Stimulated activated CD4-positive, alpha-beta T cell treated with anti-CD3 and anti-CD28 coated beads, Interleukin-4, amount 100 ng/mL, for 24 hours (primary cell): ENCODE measurements at regions not wholly inside any gene's neighbourhood (a gene's known extent, or its start where the extent isn't known, plus 50 kb on each side); places are given as distances from the start of the nearest gene placed in this dataset.

ENCODE experiments used
- DNase-seq: peaks from one replicate; pipeline ENCODE4 v3.0.0-alpha.2; 2020

DNA sequence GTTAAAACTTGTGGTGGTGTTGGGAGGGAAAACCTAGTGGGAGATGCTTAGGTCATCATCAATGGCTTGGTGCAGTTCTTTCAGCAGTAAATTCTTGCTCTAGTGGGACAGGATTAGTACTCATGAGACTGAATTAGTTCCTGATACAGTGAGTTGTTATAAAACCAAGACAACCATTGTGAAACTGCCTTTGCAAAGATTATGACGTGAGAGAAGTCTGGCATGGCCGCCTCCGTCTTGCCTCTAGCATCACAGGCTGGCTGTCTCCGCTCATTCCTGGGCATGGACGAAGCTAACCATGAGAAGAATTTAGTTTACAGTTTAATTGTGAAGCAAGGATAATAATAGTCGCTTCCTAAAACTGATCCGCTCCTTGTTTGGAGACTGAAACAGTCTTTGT is 186.4 kb downstream of the KIF20B start:
- no peak for DNase-seq

DNA sequence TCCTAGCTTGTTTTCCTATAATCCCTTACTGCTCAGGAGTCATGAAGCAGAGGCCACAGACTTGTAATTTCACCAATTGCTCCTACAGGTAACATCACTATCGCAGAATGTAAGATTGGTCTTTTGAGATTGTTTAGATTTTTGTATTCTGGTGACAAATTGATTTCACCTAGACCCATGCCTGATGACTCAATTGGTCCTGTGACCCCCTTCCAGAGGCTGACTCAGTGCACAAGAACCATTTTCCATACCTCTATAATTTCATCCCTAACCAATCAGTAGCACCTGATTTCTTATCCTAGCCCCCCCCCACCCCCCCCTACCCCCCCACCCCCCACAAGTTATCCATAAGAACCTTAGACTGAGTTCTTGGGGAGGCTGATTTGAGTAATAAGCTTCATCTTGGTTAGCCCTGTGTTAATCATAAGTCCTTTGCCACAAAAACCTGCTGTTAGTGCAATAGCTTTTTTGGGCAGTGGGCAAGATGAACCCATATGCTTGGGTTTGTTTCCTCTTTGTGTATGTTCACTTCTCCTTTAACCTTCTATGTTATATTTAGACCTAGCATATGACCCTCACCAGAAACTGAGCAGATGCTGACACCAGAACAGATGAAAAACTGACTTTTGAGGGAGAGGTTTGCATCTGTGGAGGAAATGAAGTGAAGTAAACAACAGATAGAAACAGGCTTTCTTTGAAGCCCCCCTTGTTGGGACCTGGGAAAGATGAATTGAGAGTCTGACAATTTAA is 187.1 kb downstream of the KIF20B start:
- no peak for DNase-seq

- no peak for DNase-seq
These were observed 188.2 kb downstream of the KIF20B start for GRCh38 chr10:89889606-89890005.

GRCh38 chr10:89891006-89891535 is 189.7 kb downstream of the KIF20B start:
- DNase-seq = no peak

GRCh38 chr10:89894051-89894450 is 192.7 kb downstream of the KIF20B start:
- DNase-seq = no peak

DNA sequence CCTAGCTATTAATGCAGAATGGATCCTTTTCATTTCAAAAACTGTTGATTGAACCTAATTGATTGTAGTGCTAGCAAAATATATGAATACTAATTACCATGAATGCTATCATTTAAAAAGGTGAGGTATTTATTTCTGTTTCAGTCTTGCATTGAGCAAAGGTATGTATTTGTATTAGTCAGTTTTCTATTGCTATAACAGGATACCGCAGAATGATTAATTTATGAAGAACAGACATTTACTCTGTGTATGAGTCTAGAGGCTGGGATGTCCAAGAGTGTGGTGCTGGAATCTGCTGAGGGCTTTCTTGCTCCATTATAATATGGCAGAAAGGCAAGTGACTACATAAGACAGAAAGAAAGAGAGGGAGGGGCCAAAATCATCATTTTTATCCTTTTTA is 199.2 kb downstream of the KIF20B start:
- DNase-seq = no peak

DNA sequence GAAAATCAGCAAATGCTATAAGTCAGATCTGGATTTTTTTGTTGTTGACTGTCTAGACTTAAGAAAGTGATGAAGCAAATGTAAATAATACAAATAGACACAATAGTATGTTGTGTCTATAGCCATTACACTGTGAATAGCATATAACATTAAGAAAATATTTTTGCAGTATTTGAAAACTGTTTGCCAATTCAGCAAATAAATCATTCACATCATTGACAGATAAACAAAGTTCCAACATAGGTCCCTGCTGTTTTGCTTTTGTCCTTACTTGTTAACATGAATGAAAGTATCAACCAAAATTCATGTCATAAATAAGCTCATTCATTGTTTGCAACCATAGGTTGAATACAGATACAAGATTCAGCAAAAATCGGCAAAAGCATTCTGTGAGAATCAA is 200.5 kb downstream of the KIF20B start:
- no peak for DNase-seq

DNA sequence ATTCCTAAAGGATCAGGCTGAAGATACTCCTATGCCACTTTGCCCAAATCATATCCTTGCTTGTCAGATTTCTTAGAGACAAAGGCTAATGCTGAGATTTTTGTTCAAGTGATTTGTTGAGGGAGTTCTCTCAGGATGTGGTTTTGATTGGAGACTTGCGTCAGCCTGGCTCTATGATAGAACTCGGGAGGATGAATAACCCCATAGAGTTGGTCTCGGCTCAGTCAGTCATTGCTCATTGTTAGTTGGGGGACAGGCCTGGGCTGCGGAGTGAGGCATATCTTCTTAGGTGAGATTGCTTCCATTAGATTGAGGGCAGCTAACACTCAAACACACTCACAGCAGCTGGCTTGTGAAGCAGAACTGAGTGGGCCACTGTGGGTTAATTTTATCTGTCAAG is 203.4 kb downstream of the KIF20B start:
- no peak for DNase-seq

DNA sequence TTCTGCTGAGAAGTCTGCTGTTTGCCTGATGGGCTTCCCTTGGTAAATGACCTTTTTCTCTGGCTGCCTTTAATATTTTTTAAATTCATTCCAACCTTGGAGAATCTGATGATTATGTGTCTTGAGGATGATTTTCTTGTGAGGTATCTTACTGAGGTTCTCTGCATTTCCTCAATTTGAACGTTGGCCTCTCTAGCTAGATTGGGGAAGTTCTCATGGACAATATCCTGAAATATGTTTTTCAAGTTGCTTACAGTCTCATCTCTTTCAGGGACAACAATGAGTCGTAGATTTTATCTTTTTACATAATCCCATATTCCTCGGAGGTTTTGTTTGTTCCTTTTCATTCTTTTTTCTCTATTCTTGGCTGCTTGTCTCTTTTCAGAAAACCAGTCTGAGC is 208.4 kb downstream of the KIF20B start:
- no peak for DNase-seq

GRCh38 chr10:89915021-89915420 is 213.6 kb downstream of the KIF20B start:
- DNase-seq = no peak

GRCh38 chr10:89915968-89916367 is 214.6 kb downstream of the KIF20B start:
- no peak for DNase-seq

DNA sequence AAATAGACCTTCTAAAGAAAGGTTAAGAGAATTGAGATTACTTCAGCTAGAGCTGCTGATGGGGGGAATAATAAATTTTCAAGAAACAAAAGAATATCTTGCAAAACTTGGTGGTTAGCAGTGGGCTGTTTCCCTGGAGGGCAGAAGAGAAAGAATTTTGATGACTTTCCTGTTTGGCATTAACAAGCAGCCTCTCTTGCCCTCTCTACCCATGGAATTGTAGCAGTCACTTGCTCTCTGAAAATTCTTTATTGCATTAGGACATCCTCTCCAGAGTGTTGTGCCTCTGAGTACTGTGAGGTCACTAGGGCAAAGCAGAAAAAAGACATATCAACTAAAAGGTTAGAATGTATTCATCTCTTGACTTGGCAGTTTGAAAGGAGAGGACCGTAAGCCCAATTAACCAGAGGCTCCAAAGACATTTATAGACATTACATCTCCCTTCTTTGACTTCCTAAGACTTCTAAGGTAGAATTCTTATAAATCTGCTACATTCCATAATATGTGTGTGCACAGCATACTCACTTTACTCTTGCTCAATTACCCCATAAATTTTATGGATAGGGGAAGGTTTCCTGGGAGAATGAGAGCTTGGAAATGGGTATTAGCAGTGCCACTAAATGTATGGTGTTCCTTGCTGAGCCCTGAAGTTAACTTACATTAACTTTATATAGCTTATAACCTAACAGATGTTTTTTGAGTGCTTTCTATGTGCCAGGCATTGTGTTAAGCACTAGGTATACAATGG is 215.3 kb downstream of the KIF20B start:
- no peak for DNase-seq

DNA sequence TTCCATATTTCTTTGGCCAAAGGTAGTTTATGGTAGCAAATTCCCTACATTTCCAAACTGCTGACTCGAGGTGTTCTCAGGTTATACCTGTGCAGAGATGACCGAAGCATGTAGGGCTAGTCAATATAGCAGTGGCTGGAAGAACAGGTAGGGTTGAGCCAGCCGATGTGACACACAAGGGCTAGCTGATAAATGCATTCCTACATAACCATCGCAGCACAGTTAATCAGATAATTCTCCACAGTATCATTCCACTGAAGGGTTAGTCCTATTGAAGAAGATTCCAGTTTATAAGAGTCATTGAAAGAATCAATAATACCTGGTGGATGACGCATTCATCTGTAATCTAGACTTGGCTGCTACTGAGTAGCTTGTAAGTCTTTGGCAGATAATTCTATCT is 220.0 kb downstream of the KIF20B start:
- DNase-seq = no peak

- no peak for DNase-seq
These were observed 222.3 kb downstream of the KIF20B start for GRCh38 chr10:89923661-89924060.

GRCh38 chr10:89924261-89924660 is 222.9 kb downstream of the KIF20B start:
- no peak for DNase-seq

- DNase-seq = no peak
These were observed 225.3 kb downstream of the KIF20B start for GRCh38 chr10:89926736-89927135.

DNA sequence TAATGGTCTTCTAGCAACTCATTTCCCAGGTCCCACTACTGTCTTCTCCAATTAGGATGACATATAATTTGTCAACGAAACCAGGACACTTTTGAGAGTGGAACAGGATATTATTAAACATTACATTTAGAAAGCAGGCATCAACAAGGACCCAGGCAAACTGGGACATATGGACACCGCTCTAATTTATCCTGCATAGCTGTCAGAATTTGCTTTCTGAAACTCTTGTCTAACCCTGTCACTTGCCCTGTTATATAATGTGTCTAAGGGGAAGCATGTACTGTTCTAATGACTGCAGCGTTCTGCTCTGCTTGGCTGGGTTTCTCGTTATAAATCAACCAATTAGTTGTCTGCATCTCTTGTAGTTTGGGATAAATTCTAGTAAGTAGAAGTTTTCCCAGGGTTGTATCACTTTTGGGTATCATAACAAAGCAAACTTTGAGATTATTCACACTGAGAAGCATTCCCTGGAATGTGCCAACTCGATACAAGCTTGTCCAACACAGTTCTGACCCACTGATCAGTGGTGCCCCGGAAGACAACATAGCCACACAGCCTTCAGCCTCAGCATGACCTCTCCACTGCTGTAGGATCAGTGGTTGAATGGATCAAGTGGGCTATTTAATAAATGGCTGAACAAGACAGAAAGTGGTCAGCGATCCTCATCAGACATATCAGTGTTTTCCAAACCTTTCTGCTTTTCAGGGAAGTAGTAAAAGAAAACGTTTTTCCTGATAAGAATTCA is 228.1 kb downstream of the KIF20B start:
- DNase-seq = no peak

GRCh38 chr10:89937494-89937893 is 236.1 kb downstream of the KIF20B start:
- no peak for DNase-seq

DNA sequence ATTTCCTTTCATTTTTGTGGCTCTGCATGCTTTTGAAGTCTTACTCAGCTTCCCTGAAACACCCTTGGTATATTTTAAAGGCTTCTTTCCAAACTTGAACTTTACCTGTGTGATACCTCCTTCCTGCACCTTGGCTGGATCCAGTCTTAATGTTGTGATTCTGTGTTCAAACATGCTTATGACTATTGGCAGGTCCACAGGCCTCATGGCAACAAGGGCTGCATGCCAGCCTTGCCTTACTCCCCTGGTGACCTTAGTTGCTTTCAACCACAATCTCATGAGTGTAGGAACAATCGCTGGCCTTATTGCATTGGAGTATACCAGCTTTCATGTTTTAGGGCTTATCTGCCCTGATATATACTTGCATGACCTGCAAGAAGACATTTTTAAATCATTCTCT is 238.7 kb downstream of the KIF20B start:
- no peak for DNase-seq

- DNase-seq = no peak
These were observed 240.8 kb downstream of the KIF20B start for GRCh38 chr10:89942217-89942616.

GRCh38 chr10:89944138-89944537 is 242.7 kb downstream of the KIF20B start:
- DNase-seq = no peak

- no peak for DNase-seq
These were observed 244.7 kb downstream of the KIF20B start for GRCh38 chr10:89946106-89946505.

GRCh38 chr10:89949496-89949895 is 248.1 kb downstream of the KIF20B start:
- no peak for DNase-seq

DNA sequence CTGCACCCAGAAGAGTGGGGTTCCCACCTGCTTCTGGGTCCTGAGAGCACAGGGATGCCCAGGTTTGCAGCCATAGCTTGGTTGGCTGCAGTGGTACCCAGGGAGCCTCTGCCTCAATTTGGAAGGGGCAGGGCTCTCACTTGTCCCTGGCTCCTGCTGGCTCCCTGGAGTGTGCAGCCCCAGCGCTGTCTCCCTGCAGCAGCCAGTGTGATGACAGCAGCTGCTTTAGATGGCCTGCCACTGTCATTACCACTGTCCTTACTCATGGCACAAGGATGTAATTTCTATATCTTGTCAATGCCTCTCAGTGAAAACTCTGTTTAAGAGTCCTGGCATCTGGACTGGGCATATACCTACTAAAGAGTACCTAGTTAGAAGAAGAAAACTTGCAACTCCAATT is 250.9 kb downstream of the KIF20B start:
- no peak for DNase-seq
